GM18861 (cell line): ENCODE measurements at regions not wholly inside any gene's neighbourhood (a gene's known extent, or its start where the extent isn't known, plus 50 kb on each side); places are given as distances from the start of the nearest gene placed in this dataset.
"Not testable (repeated sequence)": the region's sequence is repeated elsewhere in the genome, so short reads cannot be mapped to it uniquely, and the experiment has no call there.

Experiments used
- ATAC-seq: cut with Tn5 transposase; IDR thresholded peaks from one replicate; pipeline ENCODE4 v1.9.1; 2021; ENCODE audit not compliant: unreplicated experiment

- ATAC-seq: no peak
These were observed 147.2 kb upstream of the TPM1 start for GRCh38 chr15:62895139-62895866.

GRCh38 chr15:62895905-62896316 is 146.6 kb upstream of the TPM1 start:
- no peak for ATAC-seq

GRCh38 chr15:62896380-62896866 is 146.1 kb upstream of the TPM1 start:
- no peak for ATAC-seq

- no peak for ATAC-seq
These were observed 145.5 kb upstream of the TPM1 start for GRCh38 chr15:62896969-62897486.

GRCh38 chr15:62897634-62898033 is 144.9 kb upstream of the TPM1 start:
- ATAC-seq: no peak

- no peak for ATAC-seq
These were observed 143.5 kb upstream of the TPM1 start for GRCh38 chr15:62899090-62899493.

GRCh38 chr15:62900071-62900802 is 142.3 kb upstream of the TPM1 start:
- no peak for ATAC-seq

GRCh38 chr15:62901087-62901486 is 141.5 kb upstream of the TPM1 start:
- ATAC-seq: no peak

GRCh38 chr15:62901909-62902546 is 140.5 kb upstream of the TPM1 start:
- no peak for ATAC-seq

- ATAC-seq: no peak
These were observed 139.7 kb upstream of the TPM1 start for GRCh38 chr15:62902821-62903220.

- no peak for ATAC-seq
These were observed 139.1 kb upstream of the TPM1 start for GRCh38 chr15:62903437-62903836.

- ATAC-seq: no peak
These were observed 138.3 kb upstream of the TPM1 start for GRCh38 chr15:62904041-62904910.

- no peak for ATAC-seq
These were observed 135.9 kb upstream of the TPM1 start for GRCh38 chr15:62906627-62907026.

GRCh38 chr15:62907275-62907674 is 135.3 kb upstream of the TPM1 start:
- no peak for ATAC-seq

- ATAC-seq: not testable (repeated sequence)
These were observed 134.2 kb upstream of the TPM1 start for GRCh38 chr15:62908341-62908740.

- no peak for ATAC-seq
These were observed 133.3 kb upstream of the TPM1 start for GRCh38 chr15:62909257-62909656.

GRCh38 chr15:62912282-62912681 is 130.3 kb upstream of the TPM1 start:
- ATAC-seq: no peak

- ATAC-seq: no peak
These were observed 129.7 kb upstream of the TPM1 start for GRCh38 chr15:62912808-62913207.

- no peak for ATAC-seq
These were observed 129.3 kb upstream of the TPM1 start for GRCh38 chr15:62913246-62913645.

GRCh38 chr15:62914461-62915079 is 128.0 kb upstream of the TPM1 start:
- ATAC-seq: no peak
